ENCODE measurements at regions not wholly inside any gene's neighbourhood (a gene's known extent, or its start where the extent isn't known, plus 50 kb on each side); places are given as distances from the start of the nearest gene placed in this dataset.

DNA sequence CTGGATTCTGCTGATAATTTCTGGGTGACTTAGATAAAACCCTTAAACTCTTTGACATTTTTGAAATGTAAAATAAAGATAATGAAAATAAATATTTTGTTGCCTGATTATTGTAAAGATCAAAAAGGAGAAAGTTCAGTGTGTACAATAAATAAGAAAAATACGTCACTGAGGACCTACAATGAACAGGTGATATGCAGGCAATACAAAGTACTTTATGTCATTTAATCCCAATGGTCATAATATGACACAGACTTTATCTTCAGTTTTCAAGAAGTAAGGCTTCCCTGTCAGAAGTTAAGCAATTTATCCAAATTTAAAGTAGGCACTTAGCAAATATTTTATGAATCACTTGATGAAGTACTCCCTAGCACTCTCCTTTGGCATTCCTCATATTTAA lies 532.8 kb downstream of the GBA3 start:
- H3K36me3 ChIP-seq (ENCODE audit: insufficient read depth, low read length), result no peaks in the 10 kb centered on the region
- no peaks in the 10 kb centered on the region for H3K9me3 ChIP-seq (ENCODE audit: low read length)
- no peaks in the 10 kb centered on the region for H3K4me1 ChIP-seq (ENCODE audit: low read length)
- no peak overlapping the region for H3K27ac ChIP-seq (ENCODE audit: low read length)
- H3K4me2 ChIP-seq (ENCODE audit: low read depth, low read length, poor library complexity, severe bottlenecking), result no peak overlapping the region
- DNase-seq, result no peak
- H3K27me3 ChIP-seq (ENCODE audit: low read length), result no peaks in the 10 kb centered on the region
- H3K9me2 ChIP-seq (replicated peaks; ENCODE audit: insufficient read depth, low read length), result no peaks in the 10 kb centered on the region
- H3K79me2 ChIP-seq (ENCODE audit: low read length), result no peaks in the 10 kb centered on the region
- H3K9ac ChIP-seq (ENCODE audit: low read length), result no peak overlapping the region
- no peak overlapping the region for H3K4me3 ChIP-seq (ENCODE audit: low read length)
- H2AFZ ChIP-seq (ENCODE audit: low read length), result no peak overlapping the region
- H4K20me1 ChIP-seq (ENCODE audit: insufficient read depth, low read depth, low read length), result no peaks in the 10 kb centered on the region

GRCh38 chr4:23224684-23225420 lies 532.1 kb downstream of the GBA3 start:
- Histone ChIP-seq H3K27me3 (ENCODE audit: low read length) (no peaks in the 10 kb centered on the region), H2AFZ (ENCODE audit: low read length) (no peak overlapping the region), H3K4me3 (ENCODE audit: low read length) (no peak overlapping the region), H3K79me2 (ENCODE audit: low read length) (no peaks in the 10 kb centered on the region), H3K4me2 (ENCODE audit: low read depth, low read length, poor library complexity, severe bottlenecking) (no peak overlapping the region), H3K4me1 (ENCODE audit: low read length) (no peaks in the 10 kb centered on the region), H3K9me3 (ENCODE audit: low read length) (no peaks in the 10 kb centered on the region), H3K36me3 (ENCODE audit: insufficient read depth, low read length) (no peaks in the 10 kb centered on the region), H4K20me1 (ENCODE audit: insufficient read depth, low read depth, low read length) (no peaks in the 10 kb centered on the region), H3K9ac (ENCODE audit: low read length) (no peak overlapping the region), H3K27ac (ENCODE audit: low read length) (no peak overlapping the region), H3K9me2 (replicated peaks; ENCODE audit: insufficient read depth, low read length) (no peaks in the 10 kb centered on the region)
- no peak for DNase-seq

DNA sequence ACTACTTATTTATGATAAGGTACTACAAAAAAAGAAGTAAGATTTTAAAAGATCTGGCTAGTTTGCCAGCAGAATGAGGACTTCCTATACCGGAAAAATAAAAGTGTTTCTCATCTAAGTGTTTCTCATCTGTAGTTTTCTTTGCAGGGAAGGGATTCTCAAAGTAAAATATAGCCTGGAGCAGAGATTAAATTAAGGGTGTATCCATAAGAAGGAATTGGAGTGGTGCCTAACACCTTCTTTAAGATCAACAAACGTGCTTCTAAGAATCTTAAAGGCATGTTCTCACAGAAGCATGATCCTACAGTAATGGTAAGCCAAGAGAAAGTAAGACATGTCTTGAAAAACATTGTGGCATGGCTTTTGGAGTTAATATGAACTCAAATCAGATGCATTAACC lies 528.2 kb downstream of the GBA3 start:
- Histone ChIP-seq H4K20me1 (ENCODE audit: insufficient read depth, low read depth, low read length) (no peaks in the 10 kb centered on the region), H3K9me3 (ENCODE audit: low read length) (no peaks in the 10 kb centered on the region), H3K9ac (ENCODE audit: low read length) (no peak overlapping the region), H3K4me3 (ENCODE audit: low read length) (no peak overlapping the region), H3K79me2 (ENCODE audit: low read length) (no peaks in the 10 kb centered on the region), H3K27ac (ENCODE audit: low read length) (no peak overlapping the region), H3K9me2 (replicated peaks; ENCODE audit: insufficient read depth, low read length) (no peaks in the 10 kb centered on the region), H3K36me3 (ENCODE audit: insufficient read depth, low read length) (no peaks in the 10 kb centered on the region), H2AFZ (ENCODE audit: low read length) (no peak overlapping the region), H3K27me3 (ENCODE audit: low read length) (no peaks in the 10 kb centered on the region), H3K4me1 (ENCODE audit: low read length) (no peaks in the 10 kb centered on the region), H3K4me2 (ENCODE audit: low read depth, low read length, poor library complexity, severe bottlenecking) (no peak overlapping the region)
- DNase-seq, result no peak

GRCh38 chr4:23219779-23220408 lies 527.2 kb downstream of the GBA3 start:
- Histone ChIP-seq H3K9me2 (replicated peaks; ENCODE audit: insufficient read depth, low read length) (no peaks in the 10 kb centered on the region), H3K36me3 (ENCODE audit: insufficient read depth, low read length) (no peaks in the 10 kb centered on the region), H3K4me1 (ENCODE audit: low read length) (no peaks in the 10 kb centered on the region), H3K27ac (ENCODE audit: low read length) (no peak overlapping the region), H3K4me2 (ENCODE audit: low read depth, low read length, poor library complexity, severe bottlenecking) (no peak overlapping the region), H3K27me3 (ENCODE audit: low read length) (no peaks in the 10 kb centered on the region), H3K4me3 (ENCODE audit: low read length) (no peak overlapping the region), H3K79me2 (ENCODE audit: low read length) (no peaks in the 10 kb centered on the region), H2AFZ (ENCODE audit: low read length) (no peak overlapping the region), H4K20me1 (ENCODE audit: insufficient read depth, low read depth, low read length) (no peaks in the 10 kb centered on the region), H3K9me3 (ENCODE audit: low read length) (no peaks in the 10 kb centered on the region), H3K9ac (ENCODE audit: low read length) (no peak overlapping the region)
- DNase-seq, result no peak

GRCh38 chr4:23213198-23213597 lies 520.5 kb downstream of the GBA3 start:
- no peaks in the 10 kb centered on the region for H4K20me1 ChIP-seq (ENCODE audit: insufficient read depth, low read depth, low read length)
- no peaks in the 10 kb centered on the region for H3K79me2 ChIP-seq (ENCODE audit: low read length)
- H3K4me3 ChIP-seq (ENCODE audit: low read length), result no peak overlapping the region
- no peaks in the 10 kb centered on the region for H3K9me3 ChIP-seq (ENCODE audit: low read length)
- peaks cover 6% of the 10 kb centered on the region for H3K4me1 ChIP-seq (ENCODE audit: low read length)
- H3K9me2 ChIP-seq (replicated peaks; ENCODE audit: insufficient read depth, low read length), result no peaks in the 10 kb centered on the region
- H2AFZ ChIP-seq (ENCODE audit: low read length), result no peak overlapping the region
- H3K27ac ChIP-seq (ENCODE audit: low read length), result no peak overlapping the region
- no peak overlapping the region for H3K4me2 ChIP-seq (ENCODE audit: low read depth, low read length, poor library complexity, severe bottlenecking)
- no peak overlapping the region for H3K9ac ChIP-seq (ENCODE audit: low read length)
- no peaks in the 10 kb centered on the region for H3K36me3 ChIP-seq (ENCODE audit: insufficient read depth, low read length)
- H3K27me3 ChIP-seq (ENCODE audit: low read length), result no peaks in the 10 kb centered on the region
- DNase-seq, result no peak

GRCh38 chr4:23212558-23212957 lies 519.8 kb downstream of the GBA3 start:
- no peaks in the 10 kb centered on the region for H4K20me1 ChIP-seq (ENCODE audit: insufficient read depth, low read depth, low read length)
- no peaks in the 10 kb centered on the region for H3K36me3 ChIP-seq (ENCODE audit: insufficient read depth, low read length)
- no peaks in the 10 kb centered on the region for H3K9me3 ChIP-seq (ENCODE audit: low read length)
- H2AFZ ChIP-seq (ENCODE audit: low read length), result no peak overlapping the region
- no peak overlapping the region for H3K9ac ChIP-seq (ENCODE audit: low read length)
- no peaks in the 10 kb centered on the region for H3K9me2 ChIP-seq (replicated peaks; ENCODE audit: insufficient read depth, low read length)
- no peaks in the 10 kb centered on the region for H3K79me2 ChIP-seq (ENCODE audit: low read length)
- H3K27me3 ChIP-seq (ENCODE audit: low read length), result no peaks in the 10 kb centered on the region
- no peak overlapping the region for H3K4me3 ChIP-seq (ENCODE audit: low read length)
- H3K4me2 ChIP-seq (ENCODE audit: low read depth, low read length, poor library complexity, severe bottlenecking), result no peak overlapping the region
- no peak overlapping the region for H3K27ac ChIP-seq (ENCODE audit: low read length)
- DNase-seq, result no peak
- H3K4me1 ChIP-seq (ENCODE audit: low read length), result peaks cover 6% of the 10 kb centered on the region

- no peaks in the 10 kb centered on the region for H3K4me1 ChIP-seq (ENCODE audit: low read length)
- H3K36me3 ChIP-seq (ENCODE audit: insufficient read depth, low read length), result no peaks in the 10 kb centered on the region
- DNase-seq, result no peak
- H3K27me3 ChIP-seq (ENCODE audit: low read length), result no peaks in the 10 kb centered on the region
- no peaks in the 10 kb centered on the region for H4K20me1 ChIP-seq (ENCODE audit: insufficient read depth, low read depth, low read length)
- no peak overlapping the region for H3K27ac ChIP-seq (ENCODE audit: low read length)
- H3K4me2 ChIP-seq (ENCODE audit: low read depth, low read length, poor library complexity, severe bottlenecking), result no peak overlapping the region
- no peak overlapping the region for H2AFZ ChIP-seq (ENCODE audit: low read length)
- no peak overlapping the region for H3K4me3 ChIP-seq (ENCODE audit: low read length)
- H3K9ac ChIP-seq (ENCODE audit: low read length), result no peak overlapping the region
- no peaks in the 10 kb centered on the region for H3K79me2 ChIP-seq (ENCODE audit: low read length)
- H3K9me2 ChIP-seq (replicated peaks; ENCODE audit: insufficient read depth, low read length), result no peaks in the 10 kb centered on the region
- no peaks in the 10 kb centered on the region for H3K9me3 ChIP-seq (ENCODE audit: low read length)
Observed at GRCh38 chr4:23207059-23207458, 514.3 kb downstream of the GBA3 start.

DNA sequence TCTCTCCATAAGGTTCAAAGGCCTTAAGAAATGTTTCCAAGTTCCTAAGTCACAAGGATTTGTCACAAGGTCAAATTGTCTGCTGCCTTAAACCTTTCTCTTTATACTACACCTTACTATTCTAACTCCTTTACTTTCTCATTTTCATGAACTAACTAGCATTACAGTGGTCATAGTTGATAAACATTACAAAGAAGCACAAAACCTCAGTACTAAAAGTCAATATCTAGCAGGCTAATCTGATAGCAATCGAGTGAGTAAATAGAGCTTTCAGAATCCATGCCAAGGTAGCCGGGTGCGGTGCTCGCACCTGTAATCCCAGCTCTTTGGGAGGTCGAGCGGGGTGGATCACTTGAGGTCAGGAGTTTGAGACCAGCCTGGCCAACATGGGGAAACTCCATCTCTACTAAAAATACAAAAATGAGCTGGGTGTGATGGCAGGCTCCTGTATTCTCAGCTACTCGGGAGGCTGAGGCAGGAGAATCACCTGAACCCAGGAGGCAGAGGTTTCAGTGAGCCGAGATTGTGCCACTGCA lies 510.0 kb downstream of the GBA3 start:
- Histone ChIP-seq H3K27me3 (ENCODE audit: low read length) (no peaks in the 10 kb centered on the region), H3K4me3 (ENCODE audit: low read length) (no peak overlapping the region), H3K79me2 (ENCODE audit: low read length) (no peaks in the 10 kb centered on the region), H3K9me2 (replicated peaks; ENCODE audit: insufficient read depth, low read length) (no peaks in the 10 kb centered on the region), H3K9me3 (ENCODE audit: low read length) (no peaks in the 10 kb centered on the region), H2AFZ (ENCODE audit: low read length) (no peak overlapping the region), H3K36me3 (ENCODE audit: insufficient read depth, low read length) (no peaks in the 10 kb centered on the region), H3K4me2 (ENCODE audit: low read depth, low read length, poor library complexity, severe bottlenecking) (no peak overlapping the region), H3K9ac (ENCODE audit: low read length) (no peak overlapping the region), H3K27ac (ENCODE audit: low read length) (no peak overlapping the region), H4K20me1 (ENCODE audit: insufficient read depth, low read depth, low read length) (no peaks in the 10 kb centered on the region), H3K4me1 (ENCODE audit: low read length) (peaks cover 8% of the 10 kb centered on the region)
- no peak for DNase-seq
